ENCODE measurements at regions not wholly inside any gene's neighbourhood (a gene's known extent, or its start where the extent isn't known, plus 50 kb on each side); places are given as distances from the start of the nearest gene placed in this dataset.

DNA sequence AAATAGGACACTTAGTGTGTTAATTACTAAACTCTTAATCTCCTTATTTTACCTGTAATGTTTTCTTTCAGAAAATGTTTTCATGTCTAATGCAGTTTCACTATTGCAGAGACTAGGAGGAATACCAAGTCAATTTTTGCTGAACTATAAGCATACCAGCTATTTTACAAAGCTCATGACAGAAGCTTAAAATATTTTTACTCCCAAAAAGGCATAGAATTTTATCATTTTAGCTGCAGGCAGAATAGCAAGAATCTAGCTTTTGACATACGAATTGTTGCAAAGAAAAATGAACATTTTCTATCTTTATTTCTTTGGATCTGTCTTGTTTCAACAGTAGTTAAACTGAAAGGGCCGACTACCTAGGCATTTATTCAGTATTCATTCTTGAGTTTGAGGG is 366.9 kb downstream of the FAT3 start:
- 48% methylated on average over 2 of the region's 2 CpGs for WGBS (ENCODE audit: low lambda C conversion rate)
- H3K27me3 ChIP-seq (ENCODE audit: insufficient read depth): no peaks in the 10 kb centered on the region
- POLR2A ChIA-PET: no interaction called here
- H3K4me3 ChIP-seq (ENCODE audit: low read depth in 2 of 2, low read length in 1 of 2): no peak overlapping the region
- H3F3A ChIP-seq (replicated peaks; ENCODE audit: insufficient read depth): no peaks in the 10 kb centered on the region
- CTCF ChIA-PET: interaction anchor here (1.0 kb wide), 1 partner anchor 18 kb away, joined by 3 read pairs; no protein-coding TSS in a partner anchor
- H3K9ac ChIP-seq: no peak overlapping the region
- H3K4me2 ChIP-seq: no peak overlapping the region
- H4K20me1 ChIP-seq (ENCODE audit: insufficient read depth): no peaks in the 10 kb centered on the region
- no peaks in the 10 kb centered on the region for H3K36me3 ChIP-seq (replicated peaks in 1 of 2; ENCODE audit: control insufficient read depth in 1 of 2, insufficient read depth in 2 of 2, low read length in 1 of 2)
- no peak for DNase-seq
- H3K9me2 ChIP-seq: no peaks in the 10 kb centered on the region
- H3K27ac ChIP-seq (ENCODE audit: low read depth in 2 of 2, low read length in 1 of 2): no peak overlapping the region
- no peaks in the 10 kb centered on the region for H3K9me3 ChIP-seq
- H3K4me1 ChIP-seq (ENCODE audit: control insufficient read depth in 1 of 2, insufficient read depth in 2 of 2, low read depth in 1 of 2, low read length in 1 of 2): no peaks in the 10 kb centered on the region
- no peaks in the 10 kb centered on the region for H3K79me2 ChIP-seq (ENCODE audit: insufficient read depth)
- no peak for TF ChIP-seq EZH2phosphoT487 (IDR thresholded peaks at IDR 0.05; ENCODE audit: borderline replicate concordance, low read depth)
- TF ChIP-seq, protein P1, sequence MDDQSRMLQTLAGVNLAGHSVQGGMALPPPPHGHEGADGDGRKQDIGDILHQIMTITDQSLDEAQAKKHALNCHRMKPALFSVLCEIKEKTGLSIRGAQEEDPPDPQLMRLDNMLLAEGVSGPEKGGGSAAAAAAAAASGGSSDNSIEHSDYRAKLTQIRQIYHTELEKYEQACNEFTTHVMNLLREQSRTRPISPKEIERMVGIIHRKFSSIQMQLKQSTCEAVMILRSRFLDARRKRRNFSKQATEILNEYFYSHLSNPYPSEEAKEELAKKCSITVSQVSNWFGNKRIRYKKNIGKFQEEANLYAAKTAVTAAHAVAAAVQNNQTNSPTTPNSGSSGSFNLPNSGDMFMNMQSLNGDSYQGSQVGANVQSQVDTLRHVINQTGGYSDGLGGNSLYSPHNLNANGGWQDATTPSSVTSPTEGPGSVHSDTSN (IDR thresholded peaks at IDR 0.05): no peak
- H2AFZ ChIP-seq (ENCODE audit: low read depth): no peak overlapping the region

DNA sequence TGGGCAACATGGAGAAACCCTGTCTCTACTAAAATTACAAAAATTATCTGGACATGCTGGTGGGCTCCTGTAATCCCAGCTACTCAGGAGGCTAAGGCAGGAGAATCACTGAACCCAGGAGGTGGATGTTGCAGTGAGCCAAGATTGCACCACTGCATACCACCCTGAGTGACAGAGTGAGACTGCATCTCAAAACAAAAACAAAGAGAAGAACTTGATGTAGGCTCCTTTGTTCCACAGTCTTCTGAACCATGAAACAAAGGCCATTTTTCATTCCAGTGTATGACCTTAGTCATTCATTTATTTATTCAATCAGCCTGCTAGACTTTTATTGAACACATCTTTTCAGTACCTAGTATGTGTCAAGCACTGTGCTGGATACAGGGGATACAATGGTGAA is 369.6 kb downstream of the FAT3 start:
- no peaks in the 10 kb centered on the region for H3K27me3 ChIP-seq (ENCODE audit: insufficient read depth)
- no peak overlapping the region for H3K9ac ChIP-seq
- no peak overlapping the region for H2AFZ ChIP-seq (ENCODE audit: low read depth)
- H3K9me3 ChIP-seq: no peaks in the 10 kb centered on the region
- DNase-seq: no peak
- H3F3A ChIP-seq (replicated peaks; ENCODE audit: insufficient read depth): peaks cover 6% of the 10 kb centered on the region
- no peaks in the 10 kb centered on the region for H3K79me2 ChIP-seq (ENCODE audit: insufficient read depth)
- no peak overlapping the region for H3K4me2 ChIP-seq
- no peaks in the 10 kb centered on the region for H3K36me3 ChIP-seq (replicated peaks in 1 of 2; ENCODE audit: control insufficient read depth in 1 of 2, insufficient read depth in 2 of 2, low read length in 1 of 2)
- H3K27ac ChIP-seq (ENCODE audit: low read depth in 2 of 2, low read length in 1 of 2): no peak overlapping the region
- H4K20me1 ChIP-seq (ENCODE audit: insufficient read depth): no peaks in the 10 kb centered on the region
- H3K9me2 ChIP-seq: no peaks in the 10 kb centered on the region
- no peaks in the 10 kb centered on the region for H3K4me1 ChIP-seq (ENCODE audit: control insufficient read depth in 1 of 2, insufficient read depth in 2 of 2, low read depth in 1 of 2, low read length in 1 of 2)
- H3K4me3 ChIP-seq (ENCODE audit: low read depth in 2 of 2, low read length in 1 of 2): no peak overlapping the region
- ChIA-PET CTCF (interaction anchor here (0.6 kb wide), 1 partner anchor 640 kb away, joined by 3 read pairs; no protein-coding TSS in a partner anchor), POLR2A (no interaction called here)
- TF ChIP-seq, protein P2, sequence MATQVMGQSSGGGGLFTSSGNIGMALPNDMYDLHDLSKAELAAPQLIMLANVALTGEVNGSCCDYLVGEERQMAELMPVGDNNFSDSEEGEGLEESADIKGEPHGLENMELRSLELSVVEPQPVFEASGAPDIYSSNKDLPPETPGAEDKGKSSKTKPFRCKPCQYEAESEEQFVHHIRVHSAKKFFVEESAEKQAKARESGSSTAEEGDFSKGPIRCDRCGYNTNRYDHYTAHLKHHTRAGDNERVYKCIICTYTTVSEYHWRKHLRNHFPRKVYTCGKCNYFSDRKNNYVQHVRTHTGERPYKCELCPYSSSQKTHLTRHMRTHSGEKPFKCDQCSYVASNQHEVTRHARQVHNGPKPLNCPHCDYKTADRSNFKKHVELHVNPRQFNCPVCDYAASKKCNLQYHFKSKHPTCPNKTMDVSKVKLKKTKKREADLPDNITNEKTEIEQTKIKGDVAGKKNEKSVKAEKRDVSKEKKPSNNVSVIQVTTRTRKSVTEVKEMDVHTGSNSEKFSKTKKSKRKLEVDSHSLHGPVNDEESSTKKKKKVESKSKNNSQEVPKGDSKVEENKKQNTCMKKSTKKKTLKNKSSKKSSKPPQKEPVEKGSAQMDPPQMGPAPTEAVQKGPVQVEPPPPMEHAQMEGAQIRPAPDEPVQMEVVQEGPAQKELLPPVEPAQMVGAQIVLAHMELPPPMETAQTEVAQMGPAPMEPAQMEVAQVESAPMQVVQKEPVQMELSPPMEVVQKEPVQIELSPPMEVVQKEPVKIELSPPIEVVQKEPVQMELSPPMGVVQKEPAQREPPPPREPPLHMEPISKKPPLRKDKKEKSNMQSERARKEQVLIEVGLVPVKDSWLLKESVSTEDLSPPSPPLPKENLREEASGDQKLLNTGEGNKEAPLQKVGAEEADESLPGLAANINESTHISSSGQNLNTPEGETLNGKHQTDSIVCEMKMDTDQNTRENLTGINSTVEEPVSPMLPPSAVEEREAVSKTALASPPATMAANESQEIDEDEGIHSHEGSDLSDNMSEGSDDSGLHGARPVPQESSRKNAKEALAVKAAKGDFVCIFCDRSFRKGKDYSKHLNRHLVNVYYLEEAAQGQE (IDR thresholded peaks at IDR 0.05; ENCODE audit: low read depth, low read length): no peak
- TF ChIP-seq CHD2 (IDR thresholded peaks at IDR 0.05; ENCODE audit: low read length, partially characterized antibody): no peak
- no peak for TF ChIP-seq POLR2AphosphoS5 (IDR thresholded peaks at IDR 0.05; ENCODE audit: low read depth, low read length)
- TF ChIP-seq TCF12 (IDR thresholded peaks at IDR 0.05): no peak
- TF ChIP-seq NRF1 (IDR thresholded peaks at IDR 0.05; ENCODE audit: low read depth, low read length): no peak
- no peak for TF ChIP-seq MEF2A (IDR thresholded peaks at IDR 0.05; ENCODE audit: borderline replicate concordance, low read depth)
- TF ChIP-seq YY1 (IDR thresholded peaks at IDR 0.05; ENCODE audit: low read depth): no peak
- no peak for TF ChIP-seq NFIC (IDR thresholded peaks at IDR 0.05; ENCODE audit: borderline replicate concordance)

All from SK-N-SH (cell line).